ENCODE measurements at regions not wholly inside any gene's neighbourhood (a gene's known extent, or its start where the extent isn't known, plus 50 kb on each side); places are given as distances from the start of the nearest gene placed in this dataset.
"Not testable (repeated sequence)": the region's sequence is repeated elsewhere in the genome, so short reads cannot be mapped to it uniquely, and the experiment has no call there.

DNA sequence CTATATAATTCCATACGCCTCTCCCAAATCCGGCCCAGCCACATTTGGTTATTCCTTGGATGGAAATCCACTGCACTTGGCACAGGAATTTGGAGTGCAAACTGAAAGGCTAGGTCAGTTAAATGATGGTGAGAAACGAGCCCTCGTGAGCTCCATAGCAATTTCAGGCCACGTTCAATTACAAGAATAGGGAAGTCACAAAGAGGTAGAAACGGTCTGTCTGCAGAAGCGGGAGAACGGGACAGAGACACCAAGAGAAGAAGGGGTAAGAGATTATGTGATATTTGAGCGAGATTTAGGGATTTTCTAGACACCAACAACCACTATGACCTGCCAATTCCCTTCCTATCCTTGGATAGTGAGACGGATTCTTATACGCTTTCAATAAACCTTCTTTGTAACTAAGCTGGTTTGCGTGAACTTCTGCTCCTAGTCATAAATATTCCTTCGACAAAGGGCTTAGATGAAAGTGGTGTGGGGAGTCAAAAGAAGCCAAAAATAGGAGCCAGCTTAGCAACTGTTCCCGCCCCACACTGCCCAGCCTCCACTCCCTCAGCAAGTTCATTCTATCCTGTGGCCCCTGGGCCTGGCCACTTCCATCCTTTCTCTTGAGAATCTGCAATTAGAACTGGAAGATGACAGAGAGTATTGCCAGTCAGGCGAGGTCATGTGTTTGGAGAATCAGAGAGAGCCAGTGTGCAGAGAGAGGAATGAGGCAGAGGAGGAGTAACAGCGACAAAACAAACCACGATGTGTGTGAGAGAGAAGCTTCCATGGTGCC is 118.4 kb downstream of the ZNF608 start:
- no peak for DNase-seq (ENCODE audit: extremely low spot score, insufficient read length, low read depth)
- FAIRE-seq = no peak

DNA sequence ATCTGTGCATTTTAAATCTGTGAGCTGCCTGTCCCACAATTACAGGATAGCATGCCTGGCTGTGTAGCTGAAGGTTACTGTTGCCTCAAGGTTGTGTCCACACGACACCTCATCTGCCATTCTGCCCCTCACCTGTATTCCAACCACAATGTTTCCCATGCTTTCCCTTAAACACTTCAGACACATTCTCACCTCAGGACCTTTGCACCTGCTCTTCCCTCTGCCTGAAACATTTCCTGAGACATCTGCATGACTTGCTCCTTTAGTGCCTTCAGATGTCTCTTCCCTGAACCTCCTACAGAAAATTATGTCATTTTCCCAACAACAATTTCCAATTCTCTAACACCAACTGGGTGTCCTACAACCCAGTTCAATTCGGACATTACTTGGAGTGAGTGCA is 120.4 kb downstream of the ZNF608 start:
- FAIRE-seq (no peak), DNase-seq (ENCODE audit: extremely low spot score, insufficient read length, low read depth) (no peak)

DNA sequence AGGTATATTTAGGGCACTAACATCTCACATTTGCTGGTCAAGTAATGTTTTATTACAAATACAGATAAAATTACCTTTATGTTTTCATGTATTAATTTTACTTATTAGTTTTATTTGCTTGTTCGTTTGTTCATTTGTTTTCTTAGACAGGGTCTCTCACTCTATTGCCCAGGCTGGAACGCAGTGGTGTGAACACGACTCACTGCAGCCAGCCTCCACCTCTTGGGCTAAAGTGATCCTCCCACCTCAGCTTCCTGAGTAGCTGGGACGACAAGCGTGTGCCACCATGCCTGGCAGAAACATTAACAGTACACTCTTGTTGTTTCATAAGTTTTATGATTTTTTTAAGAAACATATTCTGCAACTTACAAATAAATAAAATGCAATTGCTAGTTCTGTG is 123.2 kb downstream of the ZNF608 start:
- DNase-seq (ENCODE audit: extremely low spot score, insufficient read length, low read depth) (no peak), FAIRE-seq (no peak)

DNA sequence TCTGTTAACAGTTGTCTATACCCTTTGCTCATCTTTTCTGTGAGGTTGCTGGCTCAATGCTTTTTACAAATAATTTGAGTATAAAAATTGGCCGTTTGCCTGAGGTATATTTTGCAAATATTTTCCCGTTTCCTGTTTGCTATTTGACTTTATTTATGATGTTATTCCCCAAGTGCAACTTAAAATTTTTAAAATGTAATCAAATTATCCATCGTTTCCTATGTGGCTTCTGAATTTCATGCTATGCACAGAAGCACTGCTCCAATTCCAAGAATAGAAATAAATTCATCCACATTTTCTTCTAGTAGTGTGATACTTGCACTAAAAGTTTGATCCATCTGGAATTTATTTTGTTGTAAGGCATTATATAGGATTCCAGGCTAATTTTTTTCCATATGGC is 123.6 kb downstream of the ZNF608 start:
- no peak for FAIRE-seq
- DNase-seq (ENCODE audit: extremely low spot score, insufficient read length, low read depth) = no peak

DNA sequence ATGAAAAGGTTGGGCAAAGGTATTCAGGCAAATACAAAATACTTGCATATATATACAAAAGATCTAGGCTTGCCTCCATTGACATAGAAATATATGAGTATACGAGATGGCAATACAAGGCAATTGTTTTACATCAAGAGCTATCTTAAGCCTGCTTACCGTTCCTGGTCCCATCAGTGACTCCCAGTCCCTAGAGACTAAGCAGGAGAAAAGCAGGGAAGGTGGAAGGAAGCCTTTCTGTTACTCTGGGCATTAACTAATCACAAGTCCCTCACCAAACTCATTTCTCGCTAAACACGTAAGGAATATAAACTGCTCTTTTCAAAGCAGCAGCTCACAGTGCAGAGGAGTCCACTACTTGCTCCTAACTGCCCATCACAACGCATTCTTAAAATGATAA is 125.2 kb downstream of the ZNF608 start:
- DNase-seq (ENCODE audit: extremely low spot score, insufficient read length, low read depth) = no peak
- FAIRE-seq = no peak

DNA sequence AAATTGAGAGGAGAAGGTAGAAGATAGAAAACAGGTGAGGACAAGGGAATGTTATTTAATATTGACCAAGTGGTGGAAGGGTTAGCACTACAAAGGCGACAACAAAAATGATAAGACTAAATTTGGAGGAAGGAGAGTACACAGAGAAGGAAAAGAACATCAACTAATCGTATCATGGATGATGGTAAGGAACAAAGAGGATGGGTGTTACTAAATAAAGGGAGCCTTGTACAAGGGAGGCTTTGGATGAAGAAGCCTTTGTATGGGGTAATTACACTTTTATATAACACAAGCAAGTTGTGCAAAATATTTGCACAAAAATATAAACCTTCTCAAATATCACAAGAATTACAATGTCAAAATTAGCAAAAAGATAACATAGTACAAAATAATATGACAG is 125.7 kb downstream of the ZNF608 start:
- no peak for DNase-seq (ENCODE audit: extremely low spot score, insufficient read length, low read depth)
- FAIRE-seq = no peak

DNA sequence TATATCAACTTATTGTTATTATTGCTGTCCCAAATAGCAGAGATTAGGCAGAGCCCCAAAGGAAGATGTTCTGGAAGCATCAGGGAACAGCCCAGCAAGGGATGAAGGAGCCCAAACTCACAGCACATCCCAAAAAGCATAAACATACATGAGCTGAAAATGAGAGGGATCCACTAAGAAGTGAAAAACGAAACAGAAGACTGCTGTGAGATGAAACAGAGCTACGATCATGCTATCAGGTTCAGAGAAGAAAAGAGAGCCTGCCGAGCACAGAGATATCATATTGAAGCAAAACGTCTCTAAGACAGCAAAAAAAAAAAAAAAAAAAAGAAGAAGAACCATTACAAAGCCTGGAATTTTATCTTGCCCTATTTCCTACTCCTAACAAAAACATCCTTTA is 127.3 kb downstream of the ZNF608 start:
- DNase-seq (ENCODE audit: extremely low spot score, insufficient read length, low read depth) (no peak), FAIRE-seq (no peak)

DNA sequence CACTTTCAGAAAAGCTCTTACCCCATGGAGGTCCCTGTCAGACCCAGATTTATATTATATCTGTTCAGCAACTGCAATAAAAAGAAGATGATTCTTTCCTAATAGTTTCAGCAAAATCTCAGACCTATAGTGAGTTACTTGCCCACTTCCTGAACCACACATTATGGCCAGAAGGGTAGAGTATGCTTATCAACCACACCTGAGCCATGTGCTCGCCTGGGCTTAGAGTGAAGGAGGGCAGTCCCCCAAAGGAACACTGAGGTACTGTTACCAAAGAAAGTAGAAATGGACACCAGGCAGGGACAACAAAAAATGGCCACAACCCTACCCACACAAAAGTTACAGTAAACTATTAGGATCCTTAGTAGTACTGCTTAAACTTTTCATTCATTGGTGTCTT is 128.7 kb downstream of the ZNF608 start:
- DNase-seq (ENCODE audit: extremely low spot score, insufficient read length, low read depth) (no peak), FAIRE-seq (no peak)

DNA sequence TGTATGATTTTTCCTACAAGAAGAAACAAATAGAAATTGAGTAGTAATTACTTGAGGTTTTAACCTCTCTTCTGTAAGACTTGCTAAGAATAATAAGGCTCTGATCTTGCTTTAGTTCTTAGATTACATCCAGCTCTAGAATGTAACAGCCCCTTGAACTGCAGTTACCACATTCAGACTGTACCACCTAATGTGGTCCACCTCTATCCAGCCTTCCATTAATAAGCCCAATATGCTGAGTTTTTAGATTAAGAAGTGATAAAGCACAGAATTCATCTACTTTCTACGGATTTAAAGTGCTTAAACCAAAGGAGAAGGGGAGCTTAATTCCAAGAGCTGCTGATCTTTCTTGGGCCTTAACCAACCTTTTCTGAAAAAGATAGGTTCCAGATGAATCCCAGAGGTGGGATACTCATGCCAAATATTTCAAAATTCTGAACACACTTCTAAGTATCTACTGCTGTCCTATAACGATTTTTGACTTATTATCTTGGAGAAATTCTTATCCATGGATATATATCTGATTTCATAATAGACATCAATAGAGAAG is 131.5 kb downstream of the ZNF608 start:
- FAIRE-seq (no peak), DNase-seq (ENCODE audit: extremely low spot score, insufficient read length, low read depth) (no peak)

DNA sequence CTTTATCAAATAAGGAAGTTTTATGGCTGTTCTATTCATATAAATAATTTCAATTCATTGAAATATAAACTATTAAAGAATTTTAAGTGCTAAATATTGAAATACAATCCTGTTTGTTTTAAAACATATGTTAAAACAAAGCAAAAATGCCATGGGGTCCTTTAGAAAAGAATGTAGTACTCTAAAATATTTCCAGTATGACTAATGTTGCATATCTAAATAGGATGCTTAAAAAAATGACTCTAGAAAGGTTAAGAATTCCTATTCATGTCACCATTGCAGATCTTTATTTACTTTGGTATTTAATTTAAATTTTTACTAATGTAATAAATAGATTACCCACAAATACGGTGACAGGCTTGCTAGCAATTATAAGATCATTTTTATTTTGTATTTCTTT is 132.3 kb downstream of the ZNF608 start:
- DNase-seq (ENCODE audit: extremely low spot score, insufficient read length, low read depth) = no peak
- no peak for FAIRE-seq

DNA sequence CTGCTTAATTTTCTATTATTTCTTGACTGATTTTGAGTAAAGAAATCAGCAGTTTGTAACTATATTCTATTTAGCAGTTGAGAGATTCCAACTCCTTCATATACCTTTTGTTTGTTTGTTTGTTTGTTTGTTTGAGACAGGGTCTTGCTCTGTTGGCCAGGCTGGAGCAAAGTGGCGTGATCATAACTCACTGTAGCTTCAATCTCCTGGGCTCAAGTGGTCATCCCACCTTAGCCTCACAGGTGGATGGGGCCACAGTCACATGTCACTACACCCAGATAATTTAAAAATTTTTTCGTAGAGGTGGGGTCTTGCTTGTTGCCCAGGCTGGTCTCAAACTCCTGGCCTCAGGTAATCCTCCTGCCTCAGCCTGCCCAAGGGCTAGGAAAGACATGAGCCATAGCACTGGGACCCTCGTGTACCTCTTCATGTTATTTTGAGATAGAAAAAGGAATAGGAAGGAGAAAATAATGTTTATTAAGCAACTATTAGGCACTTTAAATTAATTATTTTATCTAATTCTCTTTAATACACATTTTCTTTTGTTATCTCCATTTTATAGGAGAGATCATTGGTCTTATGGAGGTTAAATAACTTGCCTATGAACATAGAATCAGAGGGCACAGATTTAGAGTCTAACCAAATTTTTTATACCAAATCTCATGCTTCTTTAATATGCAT is 133.0 kb downstream of the ZNF608 start:
- DNase-seq (ENCODE audit: extremely low spot score, insufficient read length, low read depth) = no peak
- no peak for FAIRE-seq

DNA sequence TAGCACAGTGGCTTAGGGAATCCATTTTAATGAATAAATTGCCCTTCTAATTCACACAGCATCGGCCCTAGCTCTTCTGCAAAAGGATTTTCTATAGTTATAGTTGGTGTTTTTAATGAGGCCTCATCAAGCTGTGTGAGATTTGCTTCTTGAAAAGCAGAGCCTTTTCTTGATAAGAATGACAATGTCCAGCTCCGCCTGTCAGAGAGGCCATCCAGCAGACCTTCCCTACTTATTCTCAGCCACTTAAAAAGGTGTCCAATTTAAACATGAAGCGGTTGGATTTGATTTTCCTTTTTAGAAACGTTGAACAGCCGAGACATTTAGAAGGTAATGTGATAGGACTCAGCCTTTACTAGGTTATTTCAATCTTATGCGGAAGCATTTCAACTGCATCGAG is 134.4 kb downstream of the ZNF608 start:
- FAIRE-seq (no peak), DNase-seq (ENCODE audit: extremely low spot score, insufficient read length, low read depth) (no peak)

DNA sequence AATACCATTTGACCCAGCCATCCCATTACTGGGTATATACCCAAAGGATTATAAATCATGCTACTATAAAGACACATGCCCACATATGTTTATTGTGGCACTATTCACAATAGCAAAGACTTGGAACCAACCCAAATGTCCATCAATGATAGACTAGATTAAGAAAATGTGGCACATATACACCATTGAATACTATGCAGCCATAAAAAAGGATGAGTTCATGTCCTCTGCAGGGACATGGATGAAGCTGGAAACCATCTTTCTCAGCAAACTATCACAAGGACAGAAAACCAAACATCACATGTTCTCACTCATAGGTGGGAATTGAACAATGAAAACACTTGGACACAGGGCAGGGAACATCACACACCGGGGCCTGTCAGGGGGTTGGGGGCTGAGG is 135.2 kb downstream of the ZNF608 start:
- not testable (repeated sequence) for DNase-seq (ENCODE audit: extremely low spot score, insufficient read length, low read depth); FAIRE-seq

DNA sequence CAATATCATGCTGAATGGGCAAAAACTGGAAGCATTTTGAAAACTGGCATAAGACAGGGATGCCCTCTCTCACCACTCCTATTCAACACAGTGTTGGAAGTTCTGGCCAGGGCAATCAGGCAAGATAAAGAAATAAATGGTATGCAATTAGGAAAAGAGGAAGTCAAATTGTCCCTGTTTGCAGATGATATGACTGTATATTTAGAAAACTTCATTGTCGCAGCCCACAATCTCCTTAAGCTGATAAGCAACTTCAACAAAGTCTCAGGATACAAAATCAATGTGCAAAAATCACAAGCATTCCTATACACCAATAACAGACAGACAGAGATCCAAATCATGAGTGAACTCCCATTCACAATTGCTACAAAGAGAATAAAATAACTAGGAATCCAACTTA is 136.8 kb downstream of the ZNF608 start:
- not testable (repeated sequence) for FAIRE-seq; DNase-seq (ENCODE audit: extremely low spot score, insufficient read length, low read depth)

DNA sequence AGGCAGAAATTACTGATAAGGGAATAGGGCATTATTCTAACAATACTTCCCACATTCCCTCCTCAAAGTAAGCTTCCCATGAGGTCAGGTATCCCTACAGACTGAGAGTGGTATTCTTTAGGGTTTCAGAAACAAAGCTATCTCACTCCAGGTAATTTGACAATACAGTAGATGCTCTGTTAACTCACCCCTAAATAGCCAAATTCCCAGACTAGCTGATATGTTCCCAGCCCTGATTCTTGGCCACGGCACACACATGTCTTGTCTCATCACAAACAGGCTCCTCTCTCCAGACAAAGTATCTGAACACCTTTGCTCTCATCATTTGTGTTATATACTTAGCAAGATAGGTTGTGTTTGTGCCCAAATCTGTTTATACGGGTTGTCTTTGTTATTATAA is 139.9 kb downstream of the ZNF608 start:
- FAIRE-seq = no peak

DNA sequence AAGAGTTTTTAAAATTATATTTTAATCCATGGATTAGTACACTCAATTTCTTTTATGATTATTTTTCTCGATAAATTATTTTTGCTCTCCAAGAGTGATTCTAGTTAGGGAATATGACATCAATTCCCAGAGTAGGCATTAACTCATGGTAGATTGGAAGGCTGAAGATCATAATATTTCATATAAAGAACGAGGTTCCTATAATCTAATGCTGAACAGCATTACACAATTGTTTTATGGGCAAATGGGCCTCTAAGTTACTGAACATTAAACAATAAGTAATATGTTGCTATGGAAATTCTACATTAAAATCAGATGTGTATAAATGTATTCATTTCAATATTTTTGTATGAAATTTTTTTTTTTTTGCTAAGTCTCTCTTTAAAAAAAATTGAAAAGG is 140.3 kb downstream of the ZNF608 start:
- DNase-seq (ENCODE audit: extremely low spot score, insufficient read length, low read depth) (no peak), FAIRE-seq (no peak)

More for the DNA sequence above, 139.9 kb downstream of the ZNF608 start:
- no peak for DNase-seq (ENCODE audit: extremely low spot score, insufficient read length, low read depth)

DNA sequence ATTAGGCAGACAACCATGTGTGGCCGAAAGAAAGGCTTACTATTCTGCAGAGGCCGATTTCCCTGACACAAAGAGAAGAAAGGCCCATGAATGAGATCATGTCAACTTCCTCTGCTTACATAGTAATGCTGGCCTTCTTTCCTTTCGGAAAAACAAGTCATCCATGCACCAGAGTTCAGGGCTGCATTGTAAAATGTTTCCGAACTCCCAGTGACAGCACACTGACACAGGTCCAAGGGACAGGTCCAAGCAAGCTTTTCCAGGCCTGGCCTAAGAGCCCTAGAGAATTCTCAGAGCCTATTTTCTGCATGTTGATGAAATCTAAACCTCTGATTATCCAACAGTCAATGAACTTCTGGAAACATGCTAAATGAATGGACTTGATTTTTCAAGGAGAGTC is 140.9 kb downstream of the ZNF608 start:
- no peak for DNase-seq (ENCODE audit: extremely low spot score, insufficient read length, low read depth)
- no peak for FAIRE-seq

DNA sequence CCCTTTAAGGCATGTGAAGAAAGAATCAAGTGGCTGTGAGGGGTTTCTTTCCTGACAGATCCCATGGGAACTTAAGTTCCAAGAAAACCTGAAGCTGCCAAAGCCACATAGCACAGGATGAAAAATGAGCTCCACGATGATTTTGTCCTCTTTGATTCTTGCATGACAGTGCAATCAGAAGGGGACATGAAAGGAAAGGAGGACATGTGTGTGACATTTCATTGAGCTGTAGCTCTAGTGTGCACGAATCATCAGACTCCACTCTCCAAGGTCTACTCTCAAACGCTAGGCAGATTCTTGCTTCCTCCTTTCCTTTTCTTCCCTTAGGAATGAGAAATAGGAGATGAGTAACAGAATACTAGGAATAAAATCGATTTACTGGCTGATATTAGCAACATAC is 142.0 kb downstream of the ZNF608 start:
- DNase-seq (ENCODE audit: extremely low spot score, insufficient read length, low read depth) = no peak
- FAIRE-seq = no peak

DNA sequence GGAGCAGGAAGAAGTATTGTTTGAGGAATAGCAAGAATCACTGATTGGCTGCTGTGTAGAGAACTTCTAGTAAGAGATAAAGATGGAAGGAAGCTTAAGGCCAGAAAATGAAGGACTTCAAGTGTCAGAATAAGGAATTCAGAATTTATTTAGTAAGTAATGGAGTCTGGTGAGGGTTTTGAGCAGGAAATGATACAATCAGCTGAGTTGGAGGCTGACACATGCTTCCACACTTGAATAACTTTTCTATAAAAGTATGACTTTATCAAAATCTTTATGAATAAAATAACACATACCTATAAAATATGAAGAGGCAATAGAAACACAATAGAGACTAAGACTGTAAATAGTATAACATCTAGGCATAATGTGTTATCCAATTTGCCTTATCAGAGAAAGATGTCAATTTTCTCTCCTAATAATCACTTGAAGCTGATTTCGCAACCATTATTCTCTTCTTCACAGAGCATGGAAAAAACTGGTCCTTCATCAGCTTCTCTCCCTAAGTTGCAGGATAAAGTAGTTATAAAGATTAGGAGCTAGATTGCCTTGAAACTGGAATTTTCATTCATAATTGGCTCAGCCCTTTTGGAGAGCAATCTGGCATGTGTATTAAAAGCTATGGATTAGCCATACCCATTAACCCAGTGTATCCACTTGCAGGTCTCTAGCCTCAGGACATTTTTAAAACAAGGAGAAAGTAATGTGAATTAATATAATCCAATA is 143.4 kb downstream of the ZNF608 start:
- no peak for DNase-seq (ENCODE audit: extremely low spot score, insufficient read length, low read depth)
- FAIRE-seq = no peak

DNA sequence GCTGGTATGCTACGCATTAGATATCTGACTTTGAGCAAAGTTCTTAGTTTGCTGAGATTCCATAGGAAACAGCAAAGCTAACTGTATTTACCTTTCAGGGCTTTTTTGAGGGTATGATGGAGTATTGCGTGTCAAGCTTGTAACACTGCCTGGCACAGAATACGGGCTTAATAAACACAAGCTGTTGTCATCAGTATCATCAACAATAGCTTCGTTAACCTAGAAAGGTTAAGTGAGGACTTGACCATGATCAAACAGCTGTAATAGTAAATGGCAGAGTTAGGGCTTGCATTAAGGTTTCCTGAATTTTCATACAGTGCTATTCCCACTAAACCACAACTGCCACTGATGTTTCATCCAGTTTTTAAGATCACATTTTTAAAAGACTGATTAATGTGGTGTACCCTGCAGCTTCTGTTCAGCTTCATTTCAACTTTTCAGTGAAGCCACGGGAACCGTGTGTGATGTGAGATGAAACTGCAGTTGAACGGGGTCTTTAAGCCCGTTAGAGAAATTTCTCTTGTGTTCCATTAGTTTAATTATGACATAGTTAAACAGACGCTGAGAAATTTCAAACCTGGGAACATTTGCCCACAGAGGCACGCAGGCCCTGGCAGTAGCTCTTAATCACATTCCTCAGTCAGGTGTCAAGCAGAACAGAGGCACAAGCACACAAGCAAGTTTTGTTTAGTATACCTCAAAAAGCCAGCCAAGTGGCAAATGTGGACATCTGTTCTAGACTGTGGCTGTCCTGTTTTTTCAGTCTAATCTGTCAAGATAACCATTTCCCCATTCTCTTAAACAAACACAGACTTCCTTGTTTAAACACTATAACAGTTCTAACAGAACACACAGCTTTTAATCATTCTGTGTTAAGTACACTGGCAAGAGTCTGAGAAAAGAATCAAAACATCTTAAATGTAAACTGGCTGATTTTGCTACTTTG is 147.1 kb downstream of the ZNF608 start:
- FAIRE-seq (peak; percentile 24), DNase-seq (ENCODE audit: extremely low spot score, insufficient read length, low read depth) (no peak)

Measured in GM18507 (cell line).